ENCODE measurements at regions not wholly inside any gene's neighbourhood (a gene's known extent, or its start where the extent isn't known, plus 50 kb on each side); places are given as distances from the start of the nearest gene placed in this dataset.

- TF ChIP-seq CTCF (IDR thresholded peaks at IDR 0.05) (no peak), POLR2A (IDR thresholded peaks at IDR 0.05) (no peak)
These were observed 366.2 kb downstream of the ACTL7B start for GRCh38 chr9:108489567-108489966.

All from adrenal gland (tissue), 5 donors.